H1 (cell line): ENCODE measurements at regions not wholly inside any gene's neighbourhood (a gene's known extent, or its start where the extent isn't known, plus 50 kb on each side); places are given as distances from the start of the nearest gene placed in this dataset.

ENCODE experiments used
- CTCF ChIA-PET: fragments of 300-600 bp; sonication (Branson Sonifier 250); formaldehyde crosslinking; loops from one replicate; lab custom pipeline; 2021; ENCODE audit not compliant: partially characterized antibody; lab: Charles Lee
- POLR2A ChIA-PET: fragments of 300-600 bp; sonication (Branson Sonifier 250); formaldehyde crosslinking; loops from one replicate; lab custom pipeline; 2021; ENCODE audit warnings: inconsistent platforms; ENCODE audit not compliant: partially characterized antibody; lab: Charles Lee
- DNase-seq, 2 experiments: peaks; one replicate each; pipeline versions ENCODE4 v3.0.0 to v3.0.0-alpha.2; 2010 to 2022; ENCODE audit warnings: low spot score in 2 of 2, low read depth in 1 of 2, mixed read lengths in 1 of 2
- FAIRE-seq: peaks from 2 replicates; lab custom pipeline; 2011; peaks lifted over from hg19 to GRCh38; lab: Jason Lieb, UNC
- H2AFZ ChIP-seq: 2 replicates; pipeline ENCODE4 v1.8.1; 2012; ENCODE audit warnings: low read length, inconsistent platforms
- H2AK5ac ChIP-seq: 2 replicates; pipeline ENCODE4 v1.6.1; 2013; ENCODE audit warnings: low read depth, low read length
- H2BK120ac ChIP-seq: replicated peaks from 2 replicates; pipeline ENCODE3; 2013; ENCODE audit warnings: low read depth, low read length, inconsistent platforms
- H2BK12ac ChIP-seq: 2 replicates; pipeline ENCODE4 v1.6.1; 2013; ENCODE audit warnings: low read depth, low read length
- H2BK15ac ChIP-seq: 2 replicates; pipeline ENCODE4 v1.6.1; 2013; ENCODE audit warnings: low read length
- H2BK20ac ChIP-seq: 2 replicates; pipeline ENCODE4 v1.6.1; 2013; ENCODE audit warnings: low read length
- H2BK5ac ChIP-seq: 2 replicates; pipeline ENCODE4 v1.6.1; 2013; ENCODE audit warnings: low read depth, low read length
- H3K14ac ChIP-seq: 2 replicates; pipeline ENCODE4 v1.6.1; 2013; ENCODE audit warnings: inconsistent platforms; ENCODE audit not compliant: insufficient read length
- H3K18ac ChIP-seq: 2 replicates; pipeline ENCODE4 v1.6.1; 2013; ENCODE audit warnings: low read length; ENCODE audit errors: extremely low read depth
- H3K23ac ChIP-seq: 2 replicates; pipeline ENCODE4 v1.6.1; 2013; ENCODE audit warnings: inconsistent platforms; ENCODE audit not compliant: insufficient read length
- H3K23me2 ChIP-seq: 2 replicates; pipeline ENCODE4 v1.6.1; 2013; ENCODE audit warnings: low read depth, low read length
- H3K27ac ChIP-seq: 2 replicates; pipeline ENCODE4 v1.6.1; 2011; ENCODE audit warnings: low read depth, low read length, inconsistent platforms
- H3K27me3 ChIP-seq, 4 experiments: replicated peaks in 1 of 4; 1 replicate in 1 of 4; 2 replicates in 3 of 4; pipeline versions ENCODE4 v1.6.1 to v1.8.1; 2011 to 2013; ENCODE audit warnings: low read length in 3 of 4, mild to moderate bottlenecking in 3 of 4, inconsistent platforms in 2 of 4, mixed read lengths in 2 of 4, moderate library complexity in 1 of 4; ENCODE audit not compliant: control insufficient read depth in 3 of 4, insufficient read depth in 3 of 4; ENCODE audit errors: extremely low read depth in 1 of 4
- H3K36me3 ChIP-seq, 4 experiments: 2 replicates each; pipeline versions ENCODE4 v1.6.1 to v1.8.1; 2011 to 2013; ENCODE audit warnings: mild to moderate bottlenecking in 4 of 4, low read length in 3 of 4, moderate library complexity in 2 of 4, control low read depth in 1 of 4, inconsistent platforms in 1 of 4; ENCODE audit not compliant: insufficient read depth in 4 of 4, control insufficient read depth in 2 of 4
- H3K4ac ChIP-seq: replicated peaks from 2 replicates; pipeline ENCODE3; 2013; ENCODE audit warnings: low read length, low read depth, mixed read lengths, inconsistent platforms; ENCODE audit not compliant: insufficient read length
- H3K4me1 ChIP-seq, 4 experiments: replicated peaks in 1 of 4; 1 replicate in 1 of 4; 2 replicates in 3 of 4; pipeline versions ENCODE4 v1.6.1 to v1.8.1; 2011 to 2013; ENCODE audit warnings: low read length in 3 of 4, inconsistent platforms in 2 of 4, mixed read lengths in 1 of 4; ENCODE audit not compliant: insufficient read depth in 4 of 4, control insufficient read depth in 3 of 4
- H3K4me2 ChIP-seq, 2 experiments: 2 replicates each; pipeline versions ENCODE4 v1.6.1 to v1.8.1; 2011 to 2013; ENCODE audit warnings: low read depth in 2 of 2, low read length in 2 of 2, control low read depth in 1 of 2, inconsistent platforms in 1 of 2, mild to moderate bottlenecking in 1 of 2; ENCODE audit not compliant: insufficient read depth in 1 of 2
- H3K4me3 ChIP-seq, 4 experiments: fragments of 200-600, 300-600 bp in 1 of 4; sonication (generic), shearing (Covaris generic), sonication (Bioruptor Twin) in 1 of 4; 2 replicates each; pipeline versions ENCODE4 v1.5.1 to v1.8.1; 2011 to 2016; ENCODE audit warnings: low read length in 4 of 4, low read depth in 3 of 4, control low read depth in 2 of 4, inconsistent platforms in 2 of 4, mild to moderate bottlenecking in 2 of 4, mixed read lengths in 1 of 4, moderate library complexity in 1 of 4; ENCODE audit not compliant: insufficient read depth in 2 of 4; ENCODE audit errors: extremely low read depth in 1 of 4
- H3K56ac ChIP-seq: replicated peaks from 2 replicates; pipeline ENCODE3; 2013; ENCODE audit warnings: low read depth, mild to moderate bottlenecking, mixed read lengths, low read length, inconsistent platforms; ENCODE audit not compliant: insufficient read length
- H3K79me1 ChIP-seq: 2 replicates; pipeline ENCODE4 v1.6.1; 2013; ENCODE audit warnings: low read depth, low read length, control low read depth
- H3K79me2 ChIP-seq, 2 experiments: 2 replicates each; pipeline versions ENCODE4 v1.6.1 to v1.8.1; 2012 to 2013; ENCODE audit warnings: low read length in 2 of 2, mild to moderate bottlenecking in 2 of 2, inconsistent platforms in 1 of 2; ENCODE audit not compliant: insufficient read depth in 2 of 2, control insufficient read depth in 1 of 2
- H3K9ac ChIP-seq, 4 experiments: replicated peaks in 1 of 4; 1 replicate in 1 of 4; 2 replicates in 3 of 4; pipeline versions ENCODE4 v1.6.1 to v1.8.1; 2011 to 2013; ENCODE audit warnings: low read depth in 3 of 4, low read length in 3 of 4, control low read depth in 2 of 4, mild to moderate bottlenecking in 2 of 4, moderate library complexity in 2 of 4, inconsistent platforms in 1 of 4; ENCODE audit errors: extremely low read depth in 1 of 4
- H3K9me3 ChIP-seq, 2 experiments: 2 replicates each; pipeline versions ENCODE4 v1.6.1 to v1.8.1; 2012 to 2013; ENCODE audit warnings: mild to moderate bottlenecking in 2 of 2, moderate library complexity in 2 of 2, control low read depth in 1 of 2, inconsistent platforms in 1 of 2, low read depth in 1 of 2, low read length in 1 of 2, mixed read lengths in 1 of 2; ENCODE audit not compliant: insufficient read depth in 2 of 2
- H4K20me1 ChIP-seq, 2 experiments: replicated peaks in 1 of 2; 2 replicates each; pipeline versions ENCODE3 to v1.8.1; 2011 to 2013; ENCODE audit warnings: inconsistent platforms in 2 of 2, low read length in 2 of 2, mild to moderate bottlenecking in 1 of 2; ENCODE audit not compliant: insufficient read depth in 2 of 2, control insufficient read depth in 1 of 2
- H4K5ac ChIP-seq: 2 replicates; pipeline ENCODE4 v1.6.1; 2013; ENCODE audit warnings: low read length, low read depth, mixed read lengths, inconsistent platforms; ENCODE audit not compliant: insufficient read length
- H4K8ac ChIP-seq: 2 replicates; pipeline ENCODE4 v1.8.0; 2013; ENCODE audit warnings: mild to moderate bottlenecking, moderate library complexity, low read length, inconsistent platforms; ENCODE audit not compliant: insufficient read depth; ENCODE audit errors: extremely low read depth
- H4K91ac ChIP-seq: replicated peaks from 2 replicates; pipeline ENCODE3; 2013; ENCODE audit warnings: low read length, mixed read lengths, inconsistent platforms; ENCODE audit not compliant: insufficient read length
- ATF3 ChIP-seq: IDR thresholded peaks from 2 replicates; pipeline ENCODE4 v1.6.1; 2011; ENCODE audit warnings: low read depth, mild to moderate bottlenecking, low read length; ENCODE audit not compliant: insufficient read depth
- BCL11A ChIP-seq, 2 experiments: IDR thresholded peaks; one replicate each; pipeline ENCODE4 v1.6.1; 2011; ENCODE audit warnings: low read depth in 2 of 2, low read length in 2 of 2, mild to moderate bottlenecking in 2 of 2
- CTBP2 ChIP-seq: IDR thresholded peaks from 2 replicates; pipeline ENCODE4 v1.7.0; 2011; ENCODE audit warnings: borderline replicate concordance, mild to moderate bottlenecking, moderate library complexity, mixed read lengths, low read length; ENCODE audit not compliant: insufficient read depth, insufficient read length
- CTCF ChIP-seq, 3 experiments: IDR thresholded peaks; 1 replicate in 2 of 3; 2 replicates in 1 of 3; pipeline versions ENCODE4 v1.5.1 to v1.6.1; 2011; ENCODE audit warnings: low read length in 3 of 3, mild to moderate bottlenecking in 3 of 3, inconsistent platforms in 2 of 3, low read depth in 1 of 3, moderate library complexity in 1 of 3; ENCODE audit not compliant: insufficient read depth in 1 of 3; ENCODE audit errors: control extremely low read depth in 1 of 3
- JUN ChIP-seq: IDR thresholded peaks from 2 replicates; pipeline ENCODE4 v1.6.1; 2011; ENCODE audit warnings: low read depth, mild to moderate bottlenecking, improper control_type of control experiment, low read length
- NANOG ChIP-seq: IDR thresholded peaks from 2 replicates; pipeline ENCODE4 v1.6.1; 2011; ENCODE audit warnings: low read length, low read depth, mild to moderate bottlenecking, inconsistent platforms; ENCODE audit not compliant: insufficient read depth, poor library complexity, severe bottlenecking
- PHF8 ChIP-seq: fragments of 200-600 bp; sonication (generic); conservative IDR thresholded peaks from 2 replicates; pipeline ENCODE4 v1.7.1; 2012; ENCODE audit warnings: low read depth, mild to moderate bottlenecking, inconsistent platforms, low read length, moderate library complexity
- SAP30 ChIP-seq: fragments of 300-600 bp; sonication (generic); IDR thresholded peaks from 2 replicates; pipeline ENCODE4 v1.7.1; 2012; ENCODE audit warnings: low read length, moderate library complexity, mild to moderate bottlenecking, inconsistent platforms; ENCODE audit not compliant: insufficient read depth, insufficient replicate concordance
- SUZ12 ChIP-seq: fragments of 200-600 bp; sonication (generic); IDR thresholded peaks from 2 replicates; pipeline ENCODE4 v1.6.1; 2012; ENCODE audit warnings: mild to moderate bottlenecking, inconsistent platforms, low read length, moderate library complexity, mixed read lengths
- TAF1 ChIP-seq: IDR thresholded peaks from 2 replicates; pipeline ENCODE4 v1.6.1; 2011; ENCODE audit warnings: mild to moderate bottlenecking, low read depth, low read length
- WGBS, 2 experiments: shearing (Covaris generic) in 1 of 2; methylation state at CpG; one replicate each; pipeline versions ENCODE4 v1.1.6 to v1.1.7; 2013 to 2015; ENCODE audit warnings: low lambda C conversion rate in 2 of 2, mixed read lengths in 2 of 2, inconsistent platforms in 1 of 2, low coverage in 1 of 2, missing lambda C conversion rate in 1 of 2; ENCODE audit not compliant: insufficient replicate concordance in 2 of 2, insufficient coverage in 1 of 2, insufficient read length in 1 of 2; ENCODE audit errors: extremely low coverage in 1 of 2, missing lambda C conversion rate in 1 of 2; 5-methylcytosine and 5-hydroxymethylcytosine counted together

DNA sequence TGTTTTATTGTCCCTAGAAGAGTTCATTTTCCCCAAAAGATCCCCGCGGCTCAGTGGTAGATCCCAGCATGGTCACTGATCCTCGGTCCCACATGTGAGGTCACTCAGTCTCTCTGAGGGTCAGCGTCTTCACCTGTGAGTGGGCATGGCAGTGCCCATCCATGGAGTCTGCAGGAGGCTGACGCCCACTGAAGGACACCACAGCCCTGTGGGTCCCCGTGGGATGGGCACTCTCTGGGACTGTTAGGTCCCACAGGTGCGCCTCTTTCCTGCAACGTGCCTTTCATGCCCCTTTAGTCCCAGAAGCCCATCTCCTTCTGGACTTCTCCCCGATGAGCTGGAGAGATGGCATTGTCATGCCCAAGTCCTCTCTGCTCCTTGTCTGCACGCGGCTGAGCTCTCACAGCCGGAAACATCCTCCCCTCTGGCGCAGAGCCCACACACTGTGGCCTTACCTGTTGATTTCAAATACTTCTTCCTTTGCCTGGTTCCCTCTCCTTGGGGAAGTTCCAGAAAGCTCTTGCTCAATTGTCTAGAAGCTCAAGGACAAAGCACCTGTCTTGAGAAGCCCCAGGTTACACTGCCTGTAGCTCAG, 75.9 kb downstream of the PTGR3 start:
- no peak overlapping the region for H3K18ac ChIP-seq
- no peak overlapping the region for H2BK5ac ChIP-seq
- H3K79me1 ChIP-seq: no peaks in the 10 kb centered on the region
- POLR2A ChIA-PET: no interaction called here
- no peak overlapping the region for H3K9ac ChIP-seq
- no peak overlapping the region for H2BK20ac ChIP-seq
- no peak overlapping the region for H3K4me2 ChIP-seq
- H2AFZ ChIP-seq: no peak overlapping the region
- H3K27ac ChIP-seq: no peak overlapping the region
- H2BK120ac ChIP-seq: no peak overlapping the region
- 84% methylated on average over 13 of the region's 13 CpGs; no CpG with 5 or more reads in 1 of the 2 experiments for WGBS, 2 experiments
- H3K4me1 ChIP-seq: no peaks in the 10 kb centered on the region
- H2BK15ac ChIP-seq: no peak overlapping the region
- no peak overlapping the region for H3K4me3 ChIP-seq
- H2AK5ac ChIP-seq: no peak overlapping the region
- CTCF ChIA-PET: interaction anchor here (0.7 to 1.0 kb wide), 5 partner anchors 11 to 87 kb away, joined by 3 read pairs; no protein-coding TSS in a partner anchor
- no peak overlapping the region for H2BK12ac ChIP-seq
- no peak overlapping the region for H3K23ac ChIP-seq
- H3K27me3 ChIP-seq: no peaks in the 10 kb centered on the region
- no peak overlapping the region for H4K91ac ChIP-seq
- peaks cover 0 to 6% of the 10 kb centered on the region in 2 experiments for H4K20me1 ChIP-seq
- no peak overlapping the region for H3K14ac ChIP-seq
- H3K56ac ChIP-seq: no peak overlapping the region
- no peak for FAIRE-seq
- no peaks in the 10 kb centered on the region for H3K36me3 ChIP-seq
- H3K79me2 ChIP-seq: no peaks in the 10 kb centered on the region
- no peaks in the 10 kb centered on the region for H3K9me3 ChIP-seq
- no peak overlapping the region; the same call in 1 of the 2 replicates for H4K8ac ChIP-seq
- peak in 1 of 2 experiments; percentile 14 for DNase-seq
- H3K23me2 ChIP-seq: no peaks in the 10 kb centered on the region
- H3K4ac ChIP-seq: no peak overlapping the region
- no peak overlapping the region for H4K5ac ChIP-seq
- TF ChIP-seq PHF8 (no peak), CTBP2 (no peak), SAP30 (no peak), ATF3 (no peak), TAF1 (no peak), BCL11A (IDR thresholded peaks at IDR 0.05; ENCODE audit: low read depth in 2 of 2, low read length in 2 of 2) (no peak), NANOG (no peak), CTCF (IDR thresholded peaks at IDR 0.05; ENCODE audit: control extremely low read depth in 1 of 3, insufficient read depth in 1 of 3, low read depth in 1 of 3, low read length in 3 of 3) (no peak), JUN (no peak), SUZ12 (no peak)
